Smooth muscle cell of the brain vasculature (primary cell): ENCODE measurements at regions not wholly inside any gene's neighbourhood (a gene's known extent, or its start where the extent isn't known, plus 50 kb on each side); places are given as distances from the start of the nearest gene placed in this dataset.

Source experiments
- DNase-seq: peaks from one replicate; pipeline ENCODE4 v3.0.0-alpha.2; 2012; ENCODE audit warnings: low read depth, low spot score

- no peak for DNase-seq
Observed at GRCh38 chr18:45378308-45378707, 237.0 kb upstream of the SLC14A2 start.

- no peak for DNase-seq
Observed at GRCh38 chr18:45378933-45379332, 236.3 kb upstream of the SLC14A2 start.

- DNase-seq = no peak
Observed at GRCh38 chr18:45379903-45380302, 235.4 kb upstream of the SLC14A2 start.

GRCh38 chr18:45381282-45381681 lies 234.0 kb upstream of the SLC14A2 start:
- DNase-seq = no peak

- DNase-seq = no peak
Observed at GRCh38 chr18:45383228-45383627, 232.0 kb upstream of the SLC14A2 start.

- peak; percentile 32 for DNase-seq
Observed at GRCh38 chr18:45384137-45384961, 230.9 kb upstream of the SLC14A2 start.

- no peak for DNase-seq
Observed at GRCh38 chr18:45384962-45385315, 230.3 kb upstream of the SLC14A2 start.

- no peak for DNase-seq
Observed at GRCh38 chr18:45386041-45386655, 229.1 kb upstream of the SLC14A2 start.

GRCh38 chr18:45387229-45387628 lies 228.0 kb upstream of the SLC14A2 start:
- no peak for DNase-seq

- no peak for DNase-seq
Observed at GRCh38 chr18:45398448-45398847, 216.8 kb upstream of the SLC14A2 start.

GRCh38 chr18:45399146-45399545 lies 216.1 kb upstream of the SLC14A2 start:
- DNase-seq = no peak

GRCh38 chr18:45399643-45400042 lies 215.6 kb upstream of the SLC14A2 start:
- no peak for DNase-seq

GRCh38 chr18:45402485-45403056 lies 212.7 kb upstream of the SLC14A2 start:
- DNase-seq = no peak

- DNase-seq = no peak
Observed at GRCh38 chr18:45403341-45404049, 211.8 kb upstream of the SLC14A2 start.

GRCh38 chr18:45408218-45408617 lies 207.1 kb upstream of the SLC14A2 start:
- no peak for DNase-seq

GRCh38 chr18:45409971-45410370 lies 205.3 kb upstream of the SLC14A2 start:
- DNase-seq = no peak

- DNase-seq = no peak
Observed at GRCh38 chr18:45412577-45412976, 202.7 kb upstream of the SLC14A2 start.

GRCh38 chr18:45413180-45413836 lies 202.0 kb upstream of the SLC14A2 start:
- DNase-seq = no peak

- DNase-seq = no peak
Observed at GRCh38 chr18:45415614-45416013, 199.7 kb upstream of the SLC14A2 start.

GRCh38 chr18:45416168-45416567 lies 199.1 kb upstream of the SLC14A2 start:
- DNase-seq = no peak

- DNase-seq = no peak
Observed at GRCh38 chr18:45417392-45417791, 197.9 kb upstream of the SLC14A2 start.

GRCh38 chr18:45423659-45424058 lies 191.6 kb upstream of the SLC14A2 start:
- no peak for DNase-seq
